ENCODE measurements at regions not wholly inside any gene's neighbourhood (a gene's known extent, or its start where the extent isn't known, plus 50 kb on each side); places are given as distances from the start of the nearest gene placed in this dataset.

- TF ChIP-seq, protein P1, sequence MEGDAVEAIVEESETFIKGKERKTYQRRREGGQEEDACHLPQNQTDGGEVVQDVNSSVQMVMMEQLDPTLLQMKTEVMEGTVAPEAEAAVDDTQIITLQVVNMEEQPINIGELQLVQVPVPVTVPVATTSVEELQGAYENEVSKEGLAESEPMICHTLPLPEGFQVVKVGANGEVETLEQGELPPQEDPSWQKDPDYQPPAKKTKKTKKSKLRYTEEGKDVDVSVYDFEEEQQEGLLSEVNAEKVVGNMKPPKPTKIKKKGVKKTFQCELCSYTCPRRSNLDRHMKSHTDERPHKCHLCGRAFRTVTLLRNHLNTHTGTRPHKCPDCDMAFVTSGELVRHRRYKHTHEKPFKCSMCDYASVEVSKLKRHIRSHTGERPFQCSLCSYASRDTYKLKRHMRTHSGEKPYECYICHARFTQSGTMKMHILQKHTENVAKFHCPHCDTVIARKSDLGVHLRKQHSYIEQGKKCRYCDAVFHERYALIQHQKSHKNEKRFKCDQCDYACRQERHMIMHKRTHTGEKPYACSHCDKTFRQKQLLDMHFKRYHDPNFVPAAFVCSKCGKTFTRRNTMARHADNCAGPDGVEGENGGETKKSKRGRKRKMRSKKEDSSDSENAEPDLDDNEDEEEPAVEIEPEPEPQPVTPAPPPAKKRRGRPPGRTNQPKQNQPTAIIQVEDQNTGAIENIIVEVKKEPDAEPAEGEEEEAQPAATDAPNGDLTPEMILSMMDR (IDR thresholded peaks at IDR 0.05; ENCODE audit: insufficient read depth, low read length) = no peak
- TF ChIP-seq POLR2AphosphoS5 (IDR thresholded peaks at IDR 0.05; ENCODE audit: low read depth) = no peak
- TF ChIP-seq REST (IDR thresholded peaks at IDR 0.05; ENCODE audit: insufficient replicate concordance, low read depth) = no peak
- TF ChIP-seq GABPA (IDR thresholded peaks at IDR 0.05; ENCODE audit: low read depth) = no peak
Measured at GRCh38 chr3:147574621-147575020, 165.5 kb downstream of the ZIC1 start.

All from HL-60 (cell line).